ENCODE measurements at regions not wholly inside any gene's neighbourhood (a gene's known extent, or its start where the extent isn't known, plus 50 kb on each side); places are given as distances from the start of the nearest gene placed in this dataset.

DNA sequence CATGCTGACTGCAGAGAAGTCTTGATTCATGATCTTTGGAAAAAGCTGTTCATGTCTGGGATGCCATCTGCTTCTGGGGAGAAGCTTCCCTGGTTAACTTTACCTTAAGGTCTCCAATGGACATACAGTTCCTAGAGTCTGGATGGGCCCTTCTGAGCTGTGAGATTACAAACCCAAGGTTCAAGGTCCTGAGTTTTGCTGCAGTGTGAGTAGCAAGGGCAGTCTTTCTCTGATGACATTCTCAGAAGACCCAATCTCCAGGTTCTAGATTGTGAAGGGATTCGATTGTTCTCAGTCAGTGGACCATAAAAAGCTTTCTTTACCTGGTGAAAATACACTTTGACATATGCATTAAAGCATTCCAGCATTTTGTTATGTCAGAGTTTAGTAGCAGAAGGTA, 179.2 kb downstream of the AASDH start:
- TF ChIP-seq POLR2A (IDR thresholded peaks at IDR 0.05) (no peak), POLR2AphosphoS5 (IDR thresholded peaks at IDR 0.05) (no peak)
- TF ChIP-seq, protein P1, sequence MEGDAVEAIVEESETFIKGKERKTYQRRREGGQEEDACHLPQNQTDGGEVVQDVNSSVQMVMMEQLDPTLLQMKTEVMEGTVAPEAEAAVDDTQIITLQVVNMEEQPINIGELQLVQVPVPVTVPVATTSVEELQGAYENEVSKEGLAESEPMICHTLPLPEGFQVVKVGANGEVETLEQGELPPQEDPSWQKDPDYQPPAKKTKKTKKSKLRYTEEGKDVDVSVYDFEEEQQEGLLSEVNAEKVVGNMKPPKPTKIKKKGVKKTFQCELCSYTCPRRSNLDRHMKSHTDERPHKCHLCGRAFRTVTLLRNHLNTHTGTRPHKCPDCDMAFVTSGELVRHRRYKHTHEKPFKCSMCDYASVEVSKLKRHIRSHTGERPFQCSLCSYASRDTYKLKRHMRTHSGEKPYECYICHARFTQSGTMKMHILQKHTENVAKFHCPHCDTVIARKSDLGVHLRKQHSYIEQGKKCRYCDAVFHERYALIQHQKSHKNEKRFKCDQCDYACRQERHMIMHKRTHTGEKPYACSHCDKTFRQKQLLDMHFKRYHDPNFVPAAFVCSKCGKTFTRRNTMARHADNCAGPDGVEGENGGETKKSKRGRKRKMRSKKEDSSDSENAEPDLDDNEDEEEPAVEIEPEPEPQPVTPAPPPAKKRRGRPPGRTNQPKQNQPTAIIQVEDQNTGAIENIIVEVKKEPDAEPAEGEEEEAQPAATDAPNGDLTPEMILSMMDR (IDR thresholded peaks at IDR 0.05): no peak
